PC-9 (cell line): ENCODE measurements at regions not wholly inside any gene's neighbourhood (a gene's known extent, or its start where the extent isn't known, plus 50 kb on each side); places are given as distances from the start of the nearest gene placed in this dataset.
A peak's percentile ranks its signal among the peaks of the same experiment; 100 is the strongest.

Experiments
- EZH2 ChIP-seq: fragments of 200-600 bp; sonication (generic); IDR thresholded peaks from 2 replicates; pipeline ENCODE4 v1.8.0; 2017; ENCODE audit warnings: antibody characterized with exemption, low read depth
- TF ChIP-seq, protein P1 (sequence below): fragments of 200-600 bp; sonication (generic); conservative IDR thresholded peaks from 2 replicates; pipeline ENCODE4 v1.6.1; 2017; ENCODE audit warnings: mixed run types, antibody characterized with exemption, mild to moderate bottlenecking, moderate library complexity

DNA sequence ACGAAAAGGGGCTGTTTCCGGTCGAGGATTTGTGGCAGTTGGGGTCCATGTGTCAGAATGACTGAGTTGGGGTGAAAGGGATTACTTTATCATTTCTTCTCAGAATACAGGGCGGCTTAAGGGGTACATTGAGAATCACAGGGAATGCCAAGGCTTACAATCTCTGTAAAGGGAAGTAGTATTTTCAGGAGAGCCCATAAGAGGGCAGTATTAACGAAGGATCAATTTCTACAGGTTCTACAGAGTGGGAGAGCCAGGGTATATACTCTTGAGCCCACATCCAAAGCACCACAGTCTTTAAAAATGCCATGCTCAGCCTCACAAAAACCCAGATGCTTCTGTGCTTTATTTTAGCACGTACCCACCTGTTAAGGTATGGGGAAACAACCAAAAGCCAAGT, 67.7 kb upstream of the ZXDA start:
- TF ChIP-seq EZH2 = no peak
- TF ChIP-seq, protein P1, sequence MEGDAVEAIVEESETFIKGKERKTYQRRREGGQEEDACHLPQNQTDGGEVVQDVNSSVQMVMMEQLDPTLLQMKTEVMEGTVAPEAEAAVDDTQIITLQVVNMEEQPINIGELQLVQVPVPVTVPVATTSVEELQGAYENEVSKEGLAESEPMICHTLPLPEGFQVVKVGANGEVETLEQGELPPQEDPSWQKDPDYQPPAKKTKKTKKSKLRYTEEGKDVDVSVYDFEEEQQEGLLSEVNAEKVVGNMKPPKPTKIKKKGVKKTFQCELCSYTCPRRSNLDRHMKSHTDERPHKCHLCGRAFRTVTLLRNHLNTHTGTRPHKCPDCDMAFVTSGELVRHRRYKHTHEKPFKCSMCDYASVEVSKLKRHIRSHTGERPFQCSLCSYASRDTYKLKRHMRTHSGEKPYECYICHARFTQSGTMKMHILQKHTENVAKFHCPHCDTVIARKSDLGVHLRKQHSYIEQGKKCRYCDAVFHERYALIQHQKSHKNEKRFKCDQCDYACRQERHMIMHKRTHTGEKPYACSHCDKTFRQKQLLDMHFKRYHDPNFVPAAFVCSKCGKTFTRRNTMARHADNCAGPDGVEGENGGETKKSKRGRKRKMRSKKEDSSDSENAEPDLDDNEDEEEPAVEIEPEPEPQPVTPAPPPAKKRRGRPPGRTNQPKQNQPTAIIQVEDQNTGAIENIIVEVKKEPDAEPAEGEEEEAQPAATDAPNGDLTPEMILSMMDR = peak; percentile 29; the same call in 1 of the 2 replicates
